Stimulated activated CD4-positive, alpha-beta T cell treated with anti-CD3 and anti-CD28 coated beads, Interleukin-1b, Interleukin-23, amount 100 ng/mL, for 24 hours (primary cell): ENCODE measurements at regions not wholly inside any gene's neighbourhood (a gene's known extent, or its start where the extent isn't known, plus 50 kb on each side); places are given as distances from the start of the nearest gene placed in this dataset.

Source experiments
- DNase-seq, 4 experiments: peaks; one replicate each; pipeline ENCODE4 v3.0.0-alpha.2; 2020; ENCODE audit warnings: low read depth in 4 of 4, low spot score in 1 of 4

- DNase-seq = no peak
Measured at GRCh38 chr2:120828829-120829632, 93.4 kb downstream of the GLI2 start.

- no peak for DNase-seq
Measured at GRCh38 chr2:120829633-120830025, 94.0 kb downstream of the GLI2 start.

GRCh38 chr2:120830096-120830830 lies 94.6 kb downstream of the GLI2 start:
- no peak for DNase-seq

GRCh38 chr2:120831086-120831485 lies 95.4 kb downstream of the GLI2 start:
- DNase-seq = no peak

- DNase-seq = no peak
Measured at GRCh38 chr2:120831891-120832290, 96.2 kb downstream of the GLI2 start.

- DNase-seq = no peak
Measured at GRCh38 chr2:120832296-120833070, 96.8 kb downstream of the GLI2 start.

- DNase-seq = no peak
Measured at GRCh38 chr2:120833127-120833675, 97.5 kb downstream of the GLI2 start.

GRCh38 chr2:120834206-120834605 lies 98.5 kb downstream of the GLI2 start:
- no peak for DNase-seq

- no peak for DNase-seq
Measured at GRCh38 chr2:120836281-120836680, 100.6 kb downstream of the GLI2 start.

- no peak for DNase-seq
Measured at GRCh38 chr2:120840795-120841487, 105.3 kb downstream of the GLI2 start.

GRCh38 chr2:120842456-120843439 lies 107.1 kb downstream of the GLI2 start:
- no peak for DNase-seq

GRCh38 chr2:120844070-120844738 lies 108.5 kb downstream of the GLI2 start:
- no peak for DNase-seq

GRCh38 chr2:120845277-120845676 lies 109.6 kb downstream of the GLI2 start:
- no peak for DNase-seq

GRCh38 chr2:120846406-120847095 lies 110.9 kb downstream of the GLI2 start:
- no peak for DNase-seq

- no peak for DNase-seq
Measured at GRCh38 chr2:120847700-120848321, 112.1 kb downstream of the GLI2 start.

GRCh38 chr2:120849278-120849677 lies 113.6 kb downstream of the GLI2 start:
- no peak for DNase-seq

- DNase-seq = no peak
Measured at GRCh38 chr2:120850551-120850950, 114.9 kb downstream of the GLI2 start.

GRCh38 chr2:120851116-120851773 lies 115.6 kb downstream of the GLI2 start:
- no peak for DNase-seq
